ENCODE measurements at regions not wholly inside any gene's neighbourhood (a gene's known extent, or its start where the extent isn't known, plus 50 kb on each side); places are given as distances from the start of the nearest gene placed in this dataset.

DNA sequence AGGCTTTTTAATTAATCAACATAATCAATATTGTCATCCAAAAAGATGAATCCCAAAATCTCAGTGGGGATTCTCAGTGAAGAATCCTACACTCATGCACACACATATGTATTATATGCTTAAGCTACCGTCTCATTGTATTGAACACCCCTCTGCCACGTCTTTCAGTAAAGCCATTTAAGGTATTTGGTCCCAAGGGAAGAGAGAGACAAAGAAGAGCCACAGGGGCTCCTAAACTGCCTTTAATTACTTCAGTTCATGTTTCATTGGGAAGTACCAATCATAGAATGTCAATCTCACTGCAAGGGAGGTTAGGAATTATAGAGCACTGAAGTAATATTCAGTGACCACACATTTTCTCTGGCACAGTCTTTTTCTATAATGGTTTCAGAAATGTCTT lies 388.6 kb upstream of the NEGR1 start:
- no peaks in the 10 kb centered on the region for H3K9me3 ChIP-seq (replicated peaks; ENCODE audit: control insufficient read depth, insufficient read depth, low read length)
- no peak overlapping the region for H3K9ac ChIP-seq (ENCODE audit: control insufficient read depth, insufficient read depth, low read length)
- DNase-seq (ENCODE audit: low read depth, low spot score) (no peak), FAIRE-seq (no peak), ATAC-seq (no peak)
- H4K20me1 ChIP-seq (ENCODE audit: control insufficient read depth, insufficient read depth), result no peaks in the 10 kb centered on the region
- no peak overlapping the region for H3K4me3 ChIP-seq
- TF ChIP-seq SIX5 (IDR thresholded peaks at IDR 0.05; ENCODE audit: low read depth, low read length, severe bottlenecking) (no peak), ZSCAN29 (IDR thresholded peaks at IDR 0.05) (no peak), SMC3 (IDR thresholded peaks at IDR 0.05; ENCODE audit: borderline replicate concordance, low read length) (no peak), PAX5 (IDR thresholded peaks at IDR 0.05; ENCODE audit: borderline replicate concordance, low read depth, low read length) (no peak), ZBED1 (IDR thresholded peaks at IDR 0.05; ENCODE audit: borderline replicate concordance) (no peak), TCF7 (IDR thresholded peaks at IDR 0.05; ENCODE audit: borderline replicate concordance) (no peak)
- H3K4me2 ChIP-seq (ENCODE audit: control insufficient read depth, insufficient read depth), result no peak overlapping the region
- WGBS (ENCODE audit: insufficient coverage, insufficient replicate concordance, low lambda C conversion rate, missing lambda C conversion rate), result 10% methylated on average over 2 of the region's 2 CpGs
- BruUV-seq (replicated peaks), result no TSS peak
- no peaks in the 10 kb centered on the region for H3K4me1 ChIP-seq (ENCODE audit: control insufficient read depth, insufficient read depth, low read length)
- H3K27me3 ChIP-seq (replicated peaks in 1 of 2; ENCODE audit: control insufficient read depth in 2 of 2, insufficient read depth in 2 of 2, low read length in 1 of 2), result no peaks in the 10 kb centered on the region
- no peaks in the 10 kb centered on the region for H3K36me3 ChIP-seq (ENCODE audit: control insufficient read depth in 2 of 2, insufficient read depth in 2 of 2, low read length in 1 of 2)
- no peak overlapping the region for H3K27ac ChIP-seq (ENCODE audit: control insufficient read depth, insufficient read depth)
- RAD21 ChIA-PET (ENCODE audit: unreplicated experiment), result no interaction called here
- POLR2A ChIA-PET, result no interaction called here
- SMC1A ChIA-PET (ENCODE audit: uncharacterized antibody, unreplicated experiment), result no interaction called here
- no peak overlapping the region for H2AFZ ChIP-seq (ENCODE audit: control insufficient read depth, low read depth, low read length)
- intact Hi-C loops (cut with micrococcal nuclease; ENCODE audit: unreplicated experiment) (no loop called here), in situ Hi-C loops (cut with MboI) (no loop called here)
- no peaks in the 10 kb centered on the region for H3K79me2 ChIP-seq (ENCODE audit: control insufficient read depth, insufficient read depth, low read length)
- CTCF ChIA-PET, result no interaction called here

- in situ Hi-C loops (cut with MboI), result no loop called here
- RAD21 ChIA-PET (ENCODE audit: unreplicated experiment), result no interaction called here
- H3K4me3 ChIP-seq, result no peak overlapping the region
- no peaks in the 10 kb centered on the region for H3K27me3 ChIP-seq (replicated peaks in 1 of 2; ENCODE audit: control insufficient read depth in 2 of 2, insufficient read depth in 2 of 2, low read length in 1 of 2)
- SMC1A ChIA-PET (ENCODE audit: uncharacterized antibody, unreplicated experiment), result no interaction called here
- H3K9ac ChIP-seq (ENCODE audit: control insufficient read depth, insufficient read depth, low read length), result no peak overlapping the region
- H3K4me2 ChIP-seq (ENCODE audit: control insufficient read depth, insufficient read depth), result no peak overlapping the region
- H4K20me1 ChIP-seq (ENCODE audit: control insufficient read depth, insufficient read depth), result no peaks in the 10 kb centered on the region
- no peak for FAIRE-seq
- H3K9me3 ChIP-seq (replicated peaks; ENCODE audit: control insufficient read depth, insufficient read depth, low read length), result no peaks in the 10 kb centered on the region
- POLR2A ChIA-PET, result no interaction called here
- BruUV-seq (replicated peaks), result no TSS peak
- DNase-seq (ENCODE audit: low read depth, low spot score), result no peak
- H3K27ac ChIP-seq (ENCODE audit: control insufficient read depth, insufficient read depth), result no peak overlapping the region
- ATAC-seq, result no peak
- intact Hi-C loops (cut with micrococcal nuclease; ENCODE audit: unreplicated experiment), result no loop called here
- no peak overlapping the region for H2AFZ ChIP-seq (ENCODE audit: control insufficient read depth, low read depth, low read length)
- no peaks in the 10 kb centered on the region for H3K79me2 ChIP-seq (ENCODE audit: control insufficient read depth, insufficient read depth, low read length)
- no peaks in the 10 kb centered on the region for H3K36me3 ChIP-seq (ENCODE audit: control insufficient read depth in 2 of 2, insufficient read depth in 2 of 2, low read length in 1 of 2)
- CTCF ChIA-PET, result no interaction called here
- no peaks in the 10 kb centered on the region for H3K4me1 ChIP-seq (ENCODE audit: control insufficient read depth, insufficient read depth, low read length)
- TF ChIP-seq ATF7 (IDR thresholded peaks at IDR 0.05; ENCODE audit: low read depth) (no peak), TBL1XR1 (IDR thresholded peaks at IDR 0.05; ENCODE audit: low read depth, low read length) (no peak), POLR2AphosphoS2 (IDR thresholded peaks at IDR 0.05; ENCODE audit: low read depth, low read length) (no peak), SP1 (IDR thresholded peaks at IDR 0.05; ENCODE audit: low read depth, low read length) (no peak), MYB (IDR thresholded peaks at IDR 0.05; ENCODE audit: borderline replicate concordance, low read depth, low read length) (no peak), ELK1 (IDR thresholded peaks at IDR 0.05; ENCODE audit: low read depth, low read length) (no peak), NR2F1 (conservative IDR thresholded peaks at IDR 0.05) (no peak), NBN (IDR thresholded peaks at IDR 0.05) (no peak), CREB1 (IDR thresholded peaks at IDR 0.05; ENCODE audit: low read depth) (no peak), ASH2L (IDR thresholded peaks at IDR 0.05; ENCODE audit: borderline replicate concordance, low read depth) (no peak), BCL3 (IDR thresholded peaks at IDR 0.05; ENCODE audit: borderline replicate concordance, insufficient read depth, low read depth, low read length, poor library complexity, severe bottlenecking) (no peak)
- TF ChIP-seq, protein P1, sequence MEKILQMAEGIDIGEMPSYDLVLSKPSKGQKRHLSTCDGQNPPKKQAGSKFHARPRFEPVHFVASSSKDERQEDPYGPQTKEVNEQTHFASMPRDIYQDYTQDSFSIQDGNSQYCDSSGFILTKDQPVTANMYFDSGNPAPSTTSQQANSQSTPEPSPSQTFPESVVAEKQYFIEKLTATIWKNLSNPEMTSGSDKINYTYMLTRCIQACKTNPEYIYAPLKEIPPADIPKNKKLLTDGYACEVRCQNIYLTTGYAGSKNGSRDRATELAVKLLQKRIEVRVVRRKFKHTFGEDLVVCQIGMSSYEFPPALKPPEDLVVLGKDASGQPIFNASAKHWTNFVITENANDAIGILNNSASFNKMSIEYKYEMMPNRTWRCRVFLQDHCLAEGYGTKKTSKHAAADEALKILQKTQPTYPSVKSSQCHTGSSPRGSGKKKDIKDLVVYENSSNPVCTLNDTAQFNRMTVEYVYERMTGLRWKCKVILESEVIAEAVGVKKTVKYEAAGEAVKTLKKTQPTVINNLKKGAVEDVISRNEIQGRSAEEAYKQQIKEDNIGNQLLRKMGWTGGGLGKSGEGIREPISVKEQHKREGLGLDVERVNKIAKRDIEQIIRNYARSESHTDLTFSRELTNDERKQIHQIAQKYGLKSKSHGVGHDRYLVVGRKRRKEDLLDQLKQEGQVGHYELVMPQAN (conservative IDR thresholded peaks at IDR 0.05), result no peak
Measured at GRCh38 chr1:72662918-72663317, 380.6 kb upstream of the NEGR1 start.
